ENCODE measurements at regions not wholly inside any gene's neighbourhood (a gene's known extent, or its start where the extent isn't known, plus 50 kb on each side); places are given as distances from the start of the nearest gene placed in this dataset.

GRCh38 chr14:84535976-84536375 is 994.0 kb upstream of the FLRT2 start:
- no peak for ATAC-seq (replicated peaks in 1 of 2)
- Mint-ChIP-seq H3K9me3 (peaks cover 5 to 6% of the 10 kb centered on the region in 2 donors), H3K27me3 (ENCODE audit: low read depth) (no peaks in the 10 kb centered on the region), H3K36me3 (ENCODE audit: insufficient read depth in 2 of 2) (peaks cover 0 to 1% of the 10 kb centered on the region in 2 donors), H3K4me1 (ENCODE audit: low read depth) (no peaks in the 10 kb centered on the region), H3K27ac (no peak overlapping the region), H3K4me3 (no peak overlapping the region)
- DNase-seq = no peak

GRCh38 chr14:84541018-84541417 is 988.9 kb upstream of the FLRT2 start:
- Mint-ChIP-seq H3K27ac (no peak overlapping the region), H3K27me3 (ENCODE audit: low read depth) (no peaks in the 10 kb centered on the region), H3K36me3 (ENCODE audit: insufficient read depth in 2 of 2) (no peaks in the 10 kb centered on the region), H3K4me3 (no peak overlapping the region), H3K9me3 (peaks cover 2% of the 10 kb centered on the region in 2 donors), H3K4me1 (ENCODE audit: low read depth) (no peaks in the 10 kb centered on the region)
- DNase-seq (no peak), ATAC-seq (replicated peaks in 1 of 2) (no peak)

DNA sequence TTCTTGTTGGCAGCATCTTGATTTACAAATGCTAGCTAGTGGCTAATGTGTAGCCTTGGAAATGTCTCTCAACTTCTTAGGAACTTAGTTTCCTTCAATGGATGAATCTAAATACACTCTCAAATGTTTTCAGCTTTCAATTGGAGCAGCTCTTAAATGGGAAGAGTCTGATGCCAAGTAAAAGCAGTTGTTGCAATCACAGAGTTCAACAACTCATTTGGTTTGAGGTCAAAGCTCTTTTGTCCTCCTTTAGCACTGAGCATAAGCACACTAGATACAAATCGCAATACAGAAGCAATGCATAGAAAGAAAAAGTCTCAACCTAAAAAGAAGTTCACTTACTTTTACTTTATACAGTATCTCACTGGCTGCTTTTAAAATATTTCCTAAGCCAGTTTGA is 986.1 kb upstream of the FLRT2 start:
- Mint-ChIP-seq H3K9me3 (peaks cover 3 to 7% of the 10 kb centered on the region in 2 donors), H3K36me3 (ENCODE audit: insufficient read depth in 2 of 2) (no peaks in the 10 kb centered on the region), H3K27ac (no peak overlapping the region), H3K4me3 (no peak overlapping the region), H3K4me1 (ENCODE audit: low read depth) (no peaks in the 10 kb centered on the region), H3K27me3 (ENCODE audit: low read depth) (no peaks in the 10 kb centered on the region)
- ATAC-seq (replicated peaks in 1 of 2) (no peak), DNase-seq (no peak)

- H3K36me3 Mint-ChIP-seq (ENCODE audit: insufficient read depth in 2 of 2) = no peaks in the 10 kb centered on the region
- no peak overlapping the region for H3K27ac Mint-ChIP-seq
- no peak for ATAC-seq (replicated peaks in 1 of 2)
- no peaks in the 10 kb centered on the region for H3K4me1 Mint-ChIP-seq (ENCODE audit: low read depth)
- no peaks in the 10 kb centered on the region for H3K27me3 Mint-ChIP-seq (ENCODE audit: low read depth)
- H3K4me3 Mint-ChIP-seq = no peak overlapping the region
- H3K9me3 Mint-ChIP-seq = peaks cover 3 to 9% of the 10 kb centered on the region in 2 donors
- no peak for DNase-seq
Observed at GRCh38 chr14:84544486-84545131, 985.3 kb upstream of the FLRT2 start.

DNA sequence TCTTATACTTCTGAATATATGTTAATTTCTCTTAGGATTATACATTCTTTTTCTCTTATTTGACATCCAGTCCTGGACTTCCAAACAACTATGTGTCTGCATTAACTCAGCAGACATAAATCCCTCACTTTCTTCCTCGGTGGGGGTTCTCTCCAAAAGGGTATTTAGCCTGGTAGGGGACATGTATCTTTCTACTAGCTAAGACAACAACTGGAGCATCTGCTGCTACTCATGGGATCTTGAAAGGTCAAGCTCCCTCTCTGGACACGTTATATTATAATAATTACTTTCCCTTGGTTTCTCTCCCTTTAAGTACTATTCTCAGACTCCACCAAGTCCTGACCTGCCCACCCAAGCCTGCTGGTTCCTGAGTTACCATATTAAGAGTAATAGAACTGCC is 983.7 kb upstream of the FLRT2 start:
- peaks cover 8 to 13% of the 10 kb centered on the region in 2 donors for H3K9me3 Mint-ChIP-seq
- no peak overlapping the region for H3K27ac Mint-ChIP-seq
- DNase-seq (no peak), ATAC-seq (replicated peaks in 1 of 2) (no peak)
- no peaks in the 10 kb centered on the region for H3K4me1 Mint-ChIP-seq (ENCODE audit: low read depth)
- H3K27me3 Mint-ChIP-seq (ENCODE audit: low read depth) = no peaks in the 10 kb centered on the region
- no peak overlapping the region for H3K4me3 Mint-ChIP-seq
- no peaks in the 10 kb centered on the region for H3K36me3 Mint-ChIP-seq (ENCODE audit: insufficient read depth in 2 of 2)

- H3K4me1 Mint-ChIP-seq (ENCODE audit: low read depth) = no peaks in the 10 kb centered on the region
- peaks cover 0 to 1% of the 10 kb centered on the region in 2 donors for H3K36me3 Mint-ChIP-seq (ENCODE audit: insufficient read depth in 2 of 2)
- ATAC-seq (replicated peaks in 1 of 2) (no peak), DNase-seq (no peak)
- H3K27me3 Mint-ChIP-seq (ENCODE audit: low read depth) = no peaks in the 10 kb centered on the region
- peaks cover 14 to 17% of the 10 kb centered on the region in 2 donors for H3K9me3 Mint-ChIP-seq
- no peak overlapping the region for H3K4me3 Mint-ChIP-seq
- H3K27ac Mint-ChIP-seq = no peak overlapping the region
Observed at GRCh38 chr14:84554136-84554535, 975.8 kb upstream of the FLRT2 start.

DNA sequence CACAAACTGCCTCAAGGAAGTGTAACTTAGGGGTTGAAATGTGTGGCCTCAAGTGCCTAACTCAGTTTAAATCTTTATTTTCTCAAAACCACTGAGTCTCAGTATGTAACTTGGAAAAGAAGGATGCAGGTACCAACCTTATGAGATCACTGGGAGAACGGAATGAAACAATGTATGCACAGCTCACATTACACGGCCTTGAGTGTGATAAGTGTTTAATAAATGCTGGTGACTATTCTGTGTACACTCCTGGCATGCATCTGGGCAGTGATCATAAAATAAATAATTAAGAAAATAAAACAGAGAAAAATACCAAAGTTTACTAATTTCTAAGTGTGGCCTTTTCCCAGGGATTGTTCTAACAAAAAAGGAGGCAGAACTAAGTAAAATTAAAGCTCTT is 974.5 kb upstream of the FLRT2 start:
- no peaks in the 10 kb centered on the region for H3K27me3 Mint-ChIP-seq (ENCODE audit: low read depth)
- no peak overlapping the region for H3K27ac Mint-ChIP-seq
- DNase-seq = no peak
- H3K4me1 Mint-ChIP-seq (ENCODE audit: low read depth) = no peaks in the 10 kb centered on the region
- peaks cover 0 to 1% of the 10 kb centered on the region in 2 donors for H3K36me3 Mint-ChIP-seq (ENCODE audit: insufficient read depth in 2 of 2)
- ATAC-seq (replicated peaks in 1 of 2) = no peak
- H3K4me3 Mint-ChIP-seq = no peak overlapping the region
- H3K9me3 Mint-ChIP-seq = peaks cover 9 to 14% of the 10 kb centered on the region in 2 donors

- no peak for ATAC-seq (replicated peaks in 1 of 2)
- H3K9me3 Mint-ChIP-seq = peaks cover 4 to 5% of the 10 kb centered on the region in 2 donors
- no peak overlapping the region for H3K4me3 Mint-ChIP-seq
- no peaks in the 10 kb centered on the region for H3K27me3 Mint-ChIP-seq (ENCODE audit: low read depth)
- no peak for DNase-seq
- H3K27ac Mint-ChIP-seq = no peak overlapping the region
- no peaks in the 10 kb centered on the region for H3K4me1 Mint-ChIP-seq (ENCODE audit: low read depth)
- no peaks in the 10 kb centered on the region for H3K36me3 Mint-ChIP-seq (ENCODE audit: insufficient read depth in 2 of 2)
Observed at GRCh38 chr14:84566109-84566508, 963.8 kb upstream of the FLRT2 start.

DNA sequence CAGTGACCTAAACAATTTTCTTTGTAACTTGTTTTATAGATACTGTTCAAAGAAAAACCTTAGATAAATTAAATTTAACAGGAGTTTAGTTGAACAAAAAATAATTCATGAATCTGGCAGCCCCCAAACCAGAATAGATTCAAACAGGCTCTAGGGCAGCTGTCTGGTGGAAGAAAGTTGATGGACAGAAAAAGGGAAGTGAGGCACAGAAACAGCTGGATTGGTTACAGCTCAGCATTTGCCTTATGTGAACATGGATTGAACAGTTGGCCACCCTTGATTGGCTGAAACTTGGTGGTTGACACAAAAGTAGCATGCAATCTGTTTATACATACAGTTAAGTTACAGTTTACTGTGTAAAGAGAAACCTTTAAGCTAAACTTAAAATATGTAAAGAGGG is 954.3 kb upstream of the FLRT2 start:
- no peaks in the 10 kb centered on the region for H3K4me1 Mint-ChIP-seq (ENCODE audit: low read depth)
- DNase-seq = no peak
- H3K9me3 Mint-ChIP-seq = peaks cover 3 to 4% of the 10 kb centered on the region in 2 donors
- H3K27me3 Mint-ChIP-seq (ENCODE audit: low read depth) = no peaks in the 10 kb centered on the region
- no peak for ATAC-seq (replicated peaks in 1 of 2)
- no peak overlapping the region for H3K4me3 Mint-ChIP-seq
- H3K36me3 Mint-ChIP-seq (ENCODE audit: insufficient read depth in 2 of 2) = no peaks in the 10 kb centered on the region
- H3K27ac Mint-ChIP-seq = no peak overlapping the region

GRCh38 chr14:84579292-84579691 is 950.7 kb upstream of the FLRT2 start:
- Mint-ChIP-seq H3K27me3 (ENCODE audit: low read depth) (no peaks in the 10 kb centered on the region), H3K4me1 (ENCODE audit: low read depth) (no peaks in the 10 kb centered on the region), H3K4me3 (no peak overlapping the region), H3K27ac (no peak overlapping the region), H3K9me3 (peaks cover 2 to 5% of the 10 kb centered on the region in 2 donors), H3K36me3 (ENCODE audit: insufficient read depth in 2 of 2) (peaks cover 0 to 2% of the 10 kb centered on the region in 2 donors)
- no peak for ATAC-seq (replicated peaks in 1 of 2)
- DNase-seq = no peak

DNA sequence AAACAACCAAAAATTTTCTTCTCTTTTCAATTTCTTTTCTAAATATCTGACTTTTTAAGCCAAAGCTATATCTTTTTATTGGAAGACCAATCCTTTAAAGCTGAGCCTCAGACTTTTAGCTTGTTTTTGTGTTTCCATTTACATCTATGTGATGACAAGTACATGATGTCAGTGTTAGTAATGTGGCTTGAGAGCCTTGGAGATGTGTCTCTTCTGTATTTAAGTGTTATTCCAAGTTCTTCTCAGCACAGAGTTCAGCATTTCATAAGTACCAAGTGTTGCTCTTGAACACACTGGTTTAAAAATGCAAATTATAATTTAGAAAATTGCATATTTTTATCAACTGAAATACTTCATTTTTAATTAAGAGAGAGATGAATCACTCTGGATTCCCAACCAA is 948.9 kb upstream of the FLRT2 start:
- Mint-ChIP-seq H3K36me3 (ENCODE audit: insufficient read depth in 2 of 2) (peaks cover 0 to 2% of the 10 kb centered on the region in 2 donors), H3K4me3 (no peak overlapping the region), H3K9me3 (peaks cover 0 to 7% of the 10 kb centered on the region in 2 donors), H3K27me3 (ENCODE audit: low read depth) (no peaks in the 10 kb centered on the region), H3K4me1 (ENCODE audit: low read depth) (no peaks in the 10 kb centered on the region), H3K27ac (no peak overlapping the region)
- DNase-seq (no peak), ATAC-seq (replicated peaks in 1 of 2) (no peak)

- H3K9me3 Mint-ChIP-seq = peaks cover 0 to 9% of the 10 kb centered on the region in 2 donors
- no peak overlapping the region for H3K4me3 Mint-ChIP-seq
- H3K27ac Mint-ChIP-seq = no peak overlapping the region
- H3K36me3 Mint-ChIP-seq (ENCODE audit: insufficient read depth in 2 of 2) = peaks cover 0 to 2% of the 10 kb centered on the region in 2 donors
- no peak for DNase-seq
- ATAC-seq (replicated peaks in 1 of 2) = no peak
- H3K4me1 Mint-ChIP-seq (ENCODE audit: low read depth) = no peaks in the 10 kb centered on the region
- H3K27me3 Mint-ChIP-seq (ENCODE audit: low read depth) = no peaks in the 10 kb centered on the region
Observed at GRCh38 chr14:84584511-84584910, 945.4 kb upstream of the FLRT2 start.

DNA sequence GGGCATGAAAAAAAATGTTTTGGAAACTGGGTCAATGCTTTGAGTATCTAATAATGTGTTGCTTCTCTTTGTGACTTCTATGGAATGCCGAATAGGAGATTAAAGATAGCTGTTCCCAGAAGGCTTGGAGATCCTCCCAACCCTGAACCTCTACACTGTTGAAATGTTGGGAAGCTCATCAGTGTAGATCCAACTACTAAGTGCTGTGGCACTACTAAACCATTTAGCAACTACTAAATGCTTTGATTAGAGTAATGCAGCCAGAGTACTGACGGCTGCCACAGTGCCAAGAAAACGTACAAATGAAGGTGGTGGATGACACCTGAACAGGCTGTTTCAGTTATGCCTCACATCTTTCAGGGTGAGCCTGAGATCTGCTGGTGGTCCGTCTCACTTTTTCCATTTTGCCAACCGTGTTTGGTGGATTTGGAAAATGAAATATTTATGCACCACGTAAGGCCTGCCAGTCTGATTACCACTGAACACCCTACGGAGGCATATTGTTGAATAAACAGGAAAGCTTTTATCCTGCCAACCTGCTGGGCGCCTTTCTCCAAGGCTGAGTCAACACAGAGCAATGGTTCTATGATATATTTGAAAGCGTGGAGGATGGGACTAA is 938.0 kb upstream of the FLRT2 start:
- peaks cover 0 to 2% of the 10 kb centered on the region in 2 donors for H3K36me3 Mint-ChIP-seq (ENCODE audit: insufficient read depth in 2 of 2)
- ATAC-seq (replicated peaks in 1 of 2) = no peak
- H3K4me3 Mint-ChIP-seq = no peak overlapping the region
- no peaks in the 10 kb centered on the region for H3K27me3 Mint-ChIP-seq (ENCODE audit: low read depth)
- no peak overlapping the region for H3K27ac Mint-ChIP-seq
- peaks cover 1% of the 10 kb centered on the region in 2 donors for H3K9me3 Mint-ChIP-seq
- DNase-seq = no peak
- no peaks in the 10 kb centered on the region for H3K4me1 Mint-ChIP-seq (ENCODE audit: low read depth)

GRCh38 chr14:84592770-84593169 is 937.2 kb upstream of the FLRT2 start:
- no peaks in the 10 kb centered on the region for H3K4me1 Mint-ChIP-seq (ENCODE audit: low read depth)
- no peak for DNase-seq
- no peak overlapping the region for H3K27ac Mint-ChIP-seq
- peaks cover 1% of the 10 kb centered on the region in 2 donors for H3K9me3 Mint-ChIP-seq
- H3K4me3 Mint-ChIP-seq = no peak overlapping the region
- H3K36me3 Mint-ChIP-seq (ENCODE audit: insufficient read depth in 2 of 2) = peaks cover 0 to 2% of the 10 kb centered on the region in 2 donors
- ATAC-seq (replicated peaks in 1 of 2) = no peak
- H3K27me3 Mint-ChIP-seq (ENCODE audit: low read depth) = no peaks in the 10 kb centered on the region

All from activated T-cell treated with anti-CD3 and anti-CD28 coated beads, Interleukin-2, amount 50 U/mL, for 72 hours (primary cell).